HG03097 (cell line): ENCODE measurements at regions not wholly inside any gene's neighbourhood (a gene's known extent, or its start where the extent isn't known, plus 50 kb on each side); places are given as distances from the start of the nearest gene placed in this dataset.

Experiments
- ATAC-seq: cut with Tn5 transposase; IDR thresholded peaks from one replicate; pipeline ENCODE4 v1.9.1; 2021; ENCODE audit not compliant: unreplicated experiment, low FRiP score

DNA sequence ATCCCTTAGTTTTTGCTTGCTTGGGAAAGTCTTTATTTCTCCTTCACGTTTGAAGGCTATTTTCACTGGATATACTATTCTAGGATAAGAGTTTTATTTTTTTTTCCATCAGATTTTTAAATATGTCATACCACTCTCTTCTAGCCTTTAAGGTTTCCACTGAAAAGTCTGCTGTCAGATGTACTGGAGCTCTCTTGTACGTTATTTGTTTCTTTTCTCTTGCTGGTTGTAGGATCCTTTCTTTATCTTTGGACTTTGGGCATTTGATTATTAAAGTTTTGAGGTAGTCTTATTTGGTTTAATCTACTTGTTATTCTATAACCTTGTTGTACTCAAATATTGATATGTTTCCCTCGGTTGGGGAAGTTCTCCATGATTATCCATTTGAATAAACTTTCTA is 848.4 kb upstream of the COX7C start:
- no peak for ATAC-seq

- ATAC-seq, result no peak
Measured at GRCh38 chr5:85784746-85785145, 833.0 kb upstream of the COX7C start.

GRCh38 chr5:85813146-85813545 is 804.6 kb upstream of the COX7C start:
- no peak for ATAC-seq

DNA sequence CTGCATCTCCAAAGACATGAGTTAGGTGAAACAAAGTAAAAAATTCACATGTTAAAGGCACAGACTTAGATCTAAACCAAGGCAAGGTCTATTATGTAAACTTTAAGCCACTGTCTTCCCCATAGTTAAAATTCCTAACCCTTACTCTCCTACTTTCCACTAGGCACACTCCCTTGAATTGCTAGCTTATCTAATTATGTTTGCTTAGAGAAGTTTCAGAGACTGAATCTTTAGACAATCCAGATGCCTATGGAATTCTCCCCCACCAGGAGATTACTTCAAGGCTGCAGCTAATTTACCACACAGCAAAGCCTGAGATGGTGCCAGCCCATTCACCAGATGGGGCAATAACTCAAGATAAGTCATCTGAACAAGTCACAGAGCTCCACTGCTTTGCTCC is 803.1 kb upstream of the COX7C start:
- ATAC-seq, result no peak

DNA sequence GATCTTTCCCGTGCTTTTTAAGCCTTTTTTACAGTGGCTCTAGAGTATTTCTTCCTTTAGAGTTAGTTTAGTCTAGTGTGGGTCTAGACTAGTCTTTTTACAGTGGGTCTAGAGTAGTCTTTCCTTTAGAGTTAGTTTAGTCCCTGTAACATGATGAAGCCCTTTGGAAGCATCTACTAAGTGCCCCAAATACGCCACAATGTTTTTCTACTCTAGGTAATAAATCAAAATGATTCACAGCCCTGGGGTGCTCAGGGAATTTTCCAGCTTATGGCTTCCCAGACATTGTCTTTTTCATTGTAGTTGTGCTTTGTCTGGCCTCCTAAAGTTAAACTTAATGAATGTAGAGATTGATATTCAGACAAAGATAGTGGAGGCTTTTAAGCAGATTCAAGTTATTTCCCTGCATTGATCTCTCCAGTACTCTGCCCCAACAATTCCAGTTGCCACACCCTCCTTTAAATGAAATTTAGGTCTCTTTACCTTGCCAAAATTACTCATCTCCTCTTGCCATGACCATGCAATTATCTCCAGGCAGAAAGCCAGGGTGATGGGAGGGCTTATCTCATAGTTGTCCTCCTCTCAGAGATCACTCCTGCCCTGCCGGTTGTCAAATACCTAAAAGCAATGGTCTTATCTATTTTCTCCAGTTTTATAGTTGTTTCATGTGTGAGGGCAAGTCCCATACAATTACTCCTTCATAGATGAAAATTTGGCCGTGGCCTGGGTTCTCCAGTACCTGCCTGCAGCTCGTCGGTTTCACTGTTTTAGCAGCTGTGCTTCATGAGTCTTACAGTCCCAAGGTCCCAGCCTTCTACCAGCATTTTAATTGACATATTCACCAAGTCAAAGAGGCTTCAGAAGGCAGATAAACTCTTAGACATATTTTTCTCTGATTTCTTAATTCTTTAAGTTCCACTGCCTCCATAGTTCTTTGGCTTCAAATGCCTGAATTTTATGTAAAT is 794.0 kb upstream of the COX7C start:
- no peak for ATAC-seq

GRCh38 chr5:85838781-85839180 is 779.0 kb upstream of the COX7C start:
- no peak for ATAC-seq

- no peak for ATAC-seq
Measured at GRCh38 chr5:85841653-85842052, 776.1 kb upstream of the COX7C start.

- ATAC-seq, result no peak
Measured at GRCh38 chr5:85843535-85843934, 774.2 kb upstream of the COX7C start.

DNA sequence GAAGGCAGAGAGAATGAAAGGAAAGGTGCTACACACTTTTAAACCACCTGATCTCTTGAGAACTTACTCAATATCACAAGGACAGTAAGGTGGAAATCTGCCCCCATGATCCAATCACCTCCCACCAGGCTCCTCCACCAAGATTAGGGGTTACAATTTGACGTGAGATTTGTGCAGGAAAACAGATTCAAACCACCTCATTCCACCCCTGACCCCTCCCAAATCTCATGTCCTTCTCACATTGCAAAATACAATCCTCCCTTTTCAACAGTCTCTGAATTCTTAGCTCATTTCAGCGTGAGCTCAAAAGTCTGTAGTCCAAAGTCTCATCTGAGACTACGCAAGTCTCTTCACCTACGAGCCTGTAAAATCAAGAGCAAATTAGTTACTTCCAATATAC is 768.3 kb upstream of the COX7C start:
- no peak for ATAC-seq

DNA sequence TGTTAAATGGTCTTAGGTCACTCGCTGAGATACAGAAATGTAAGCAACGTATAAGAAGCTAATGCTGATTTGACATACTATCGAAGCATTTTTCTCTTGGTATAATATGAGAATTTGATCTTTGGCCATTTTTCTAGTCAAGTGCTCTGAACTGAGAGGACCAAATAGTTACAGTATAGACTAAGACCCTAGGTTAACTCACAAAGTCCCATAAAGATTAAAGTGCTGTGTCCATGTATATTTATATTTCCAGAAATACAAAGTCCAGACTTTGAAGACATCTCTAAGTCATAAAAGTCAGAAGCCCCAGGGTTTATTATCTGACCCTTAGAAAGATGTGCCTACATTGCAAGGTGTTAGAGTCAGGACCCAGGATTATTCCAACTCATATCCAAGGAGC is 752.4 kb upstream of the COX7C start:
- ATAC-seq, result no peak

DNA sequence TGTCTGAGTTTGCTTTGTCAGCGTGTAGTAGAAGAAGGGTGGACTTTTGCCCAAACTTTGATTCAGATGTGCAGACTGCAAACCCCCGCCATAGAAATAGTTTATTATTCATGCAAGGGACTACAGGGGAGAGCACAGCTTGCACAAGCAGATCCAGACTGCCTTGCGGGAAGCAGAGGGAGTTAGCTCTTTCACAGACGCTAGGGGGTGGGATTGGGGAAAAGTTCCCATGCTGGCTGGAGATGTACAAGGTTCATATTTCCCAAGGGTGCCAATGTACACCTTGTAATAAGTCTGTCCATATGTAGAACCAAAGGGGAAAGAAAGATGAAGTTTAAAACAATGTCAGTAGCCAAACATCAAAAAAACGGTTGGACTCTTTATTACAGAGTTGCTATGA is 749.7 kb upstream of the COX7C start:
- no peak for ATAC-seq

- ATAC-seq, result no peak
Measured at GRCh38 chr5:85893996-85894395, 723.7 kb upstream of the COX7C start.

DNA sequence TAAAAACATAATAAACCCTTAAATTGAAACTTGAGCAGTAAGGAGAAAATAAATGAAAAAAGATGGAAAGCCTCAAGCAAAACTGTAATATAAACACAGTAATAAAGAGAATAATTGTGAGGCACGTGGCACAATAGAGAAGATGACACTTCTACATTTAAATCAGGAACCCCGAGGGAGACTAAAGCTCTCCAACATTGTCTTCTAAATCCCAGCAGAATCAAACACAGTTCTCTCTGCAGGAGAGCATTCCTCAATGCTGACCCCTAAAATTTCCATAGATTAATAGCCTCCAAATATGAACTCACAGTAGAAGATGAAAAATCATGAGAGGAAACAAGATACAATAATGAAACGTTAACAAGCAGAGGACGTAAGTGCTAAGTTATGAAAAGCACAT is 721.2 kb upstream of the COX7C start:
- no peak for ATAC-seq

DNA sequence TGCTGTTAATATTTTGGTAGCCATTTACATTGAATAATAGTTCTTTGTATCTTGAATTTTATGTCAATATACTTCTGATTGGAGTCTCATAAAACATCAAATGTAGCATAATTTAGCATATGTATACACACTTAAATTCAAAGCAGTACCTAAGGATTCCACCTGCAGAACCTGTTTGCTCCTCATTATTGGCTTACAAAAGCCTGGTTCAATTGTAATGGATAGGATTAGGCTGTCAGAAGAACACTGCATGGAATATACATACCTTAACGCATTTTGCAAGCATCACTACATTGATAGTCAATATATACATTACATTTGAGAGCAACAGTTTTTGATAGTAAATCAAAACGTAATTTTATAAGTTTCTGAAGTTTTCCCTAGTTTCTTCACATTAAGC is 711.3 kb upstream of the COX7C start:
- ATAC-seq, result no peak

GRCh38 chr5:85910335-85910734 is 707.4 kb upstream of the COX7C start:
- ATAC-seq, result no peak

- no peak for ATAC-seq
Measured at GRCh38 chr5:85920984-85921383, 696.8 kb upstream of the COX7C start.

GRCh38 chr5:85921590-85921989 is 696.2 kb upstream of the COX7C start:
- no peak for ATAC-seq

- ATAC-seq, result no peak
Measured at GRCh38 chr5:85927632-85928031, 690.1 kb upstream of the COX7C start.

- no peak for ATAC-seq
Measured at GRCh38 chr5:85929713-85930112, 688.0 kb upstream of the COX7C start.

- no peak for ATAC-seq
Measured at GRCh38 chr5:85931220-85931619, 686.5 kb upstream of the COX7C start.

GRCh38 chr5:85938201-85938600 is 679.5 kb upstream of the COX7C start:
- no peak for ATAC-seq

DNA sequence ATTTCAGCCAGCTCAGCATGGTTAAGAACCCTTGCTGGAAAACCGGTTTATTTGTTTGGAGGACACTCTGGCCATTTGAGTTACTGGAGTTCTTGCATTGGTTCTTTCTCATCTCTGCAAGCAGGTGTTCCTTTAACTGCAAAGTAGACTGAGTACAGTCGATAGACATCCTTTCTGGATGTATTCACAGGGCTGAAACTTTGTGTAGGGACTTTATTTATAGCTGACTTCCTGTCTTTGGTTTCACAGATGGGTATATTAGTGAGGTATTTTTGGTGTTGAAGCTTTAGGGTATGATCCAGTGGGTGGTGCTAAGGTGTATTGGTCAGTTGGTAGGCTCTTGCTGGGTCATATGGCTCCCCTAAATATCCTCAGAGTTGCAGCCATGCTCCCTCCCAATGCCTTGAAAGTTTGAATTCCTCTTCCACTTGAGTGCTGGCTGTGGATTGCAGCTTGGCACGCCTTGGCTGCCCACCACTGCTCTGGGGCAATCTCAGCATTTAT is 666.0 kb upstream of the COX7C start:
- ATAC-seq, result no peak
